CD4-positive, CD25-positive, alpha-beta regulatory T cell (primary cell): ENCODE measurements at regions not wholly inside any gene's neighbourhood (a gene's known extent, or its start where the extent isn't known, plus 50 kb on each side); places are given as distances from the start of the nearest gene placed in this dataset.
A peak's percentile ranks its signal among the peaks of the same experiment; 100 is the strongest.

Experiments used
- ATAC-seq, 2 donors: fragments of 150-1000 bp; cut with Tn5 transposase; one replicate each; pipeline ENCODE4 v1.10.0; 2021; ENCODE audit warnings: low read depth in 2 of 2, moderate number of reproducible peaks in 2 of 2, moderate library complexity in 1 of 2
- DNase-seq, 3 donors: peaks; one replicate each; pipeline versions ENCODE4 v3.0.0 to v3.0.0-alpha.2; 2012 to 2022; ENCODE audit warnings: mixed read lengths in 1 of 3
- H3K27ac ChIP-seq: one replicate; pipeline ENCODE4 v1.7.0; 2013; ENCODE audit warnings: mild to moderate bottlenecking, low read length; ENCODE audit not compliant: insufficient read depth, poor library complexity, severe bottlenecking
- H3K27me3 ChIP-seq: one replicate; pipeline ENCODE4 v1.7.0; 2013; ENCODE audit warnings: low read length; ENCODE audit not compliant: control insufficient read depth, insufficient read depth
- H3K36me3 ChIP-seq: one replicate; pipeline ENCODE4 v1.7.0; 2013; ENCODE audit warnings: mild to moderate bottlenecking, low read length, moderate library complexity; ENCODE audit not compliant: control insufficient read depth, insufficient read depth
- H3K4me1 ChIP-seq: 2 replicates; pipeline ENCODE4 v1.7.0; 2013; ENCODE audit warnings: mild to moderate bottlenecking, low read length; ENCODE audit not compliant: insufficient read depth, control insufficient read depth, poor library complexity, severe bottlenecking
- H3K4me3 ChIP-seq: one replicate; pipeline ENCODE4 v1.7.0; 2013; ENCODE audit warnings: low read depth, mild to moderate bottlenecking, low read length, moderate library complexity
- H3K9me3 ChIP-seq, 2 experiments: 1 replicate in 1 of 2; 2 replicates in 1 of 2; pipeline ENCODE4 v1.7.0; 2013; ENCODE audit warnings: low read length in 2 of 2, mild to moderate bottlenecking in 1 of 2, moderate library complexity in 1 of 2; ENCODE audit not compliant: control insufficient read depth in 2 of 2
- H3K27ac Mint-ChIP-seq, 3 donors: one replicate each; pipeline ENCODE4 v1.8.0; 2020 to 2022; ENCODE audit warnings: mild to moderate bottlenecking in 3 of 3, mixed read lengths in 3 of 3, moderate library complexity in 2 of 3
- H3K27me3 Mint-ChIP-seq: one replicate; pipeline ENCODE4 v1.8.0; 2022; ENCODE audit warnings: mild to moderate bottlenecking, mixed read lengths
- H3K36me3 Mint-ChIP-seq: one replicate; pipeline ENCODE4 v1.8.0; 2020; ENCODE audit warnings: mixed read lengths
- H3K4me1 Mint-ChIP-seq, 4 donors: one replicate each; pipeline ENCODE4 v1.8.0; 2020 to 2022; ENCODE audit warnings: mixed read lengths in 4 of 4, mild to moderate bottlenecking in 1 of 4
- H3K4me3 Mint-ChIP-seq, 4 donors: one replicate each; pipeline ENCODE4 v1.8.0; 2020 to 2022; ENCODE audit warnings: mild to moderate bottlenecking in 4 of 4, mixed read lengths in 4 of 4, moderate library complexity in 3 of 4
- H3K9me3 Mint-ChIP-seq, 7 donors: one replicate each; pipeline ENCODE4 v1.8.0; 2020 to 2022; ENCODE audit warnings: mixed read lengths in 7 of 7, mild to moderate bottlenecking in 3 of 7, moderate library complexity in 2 of 7

DNA sequence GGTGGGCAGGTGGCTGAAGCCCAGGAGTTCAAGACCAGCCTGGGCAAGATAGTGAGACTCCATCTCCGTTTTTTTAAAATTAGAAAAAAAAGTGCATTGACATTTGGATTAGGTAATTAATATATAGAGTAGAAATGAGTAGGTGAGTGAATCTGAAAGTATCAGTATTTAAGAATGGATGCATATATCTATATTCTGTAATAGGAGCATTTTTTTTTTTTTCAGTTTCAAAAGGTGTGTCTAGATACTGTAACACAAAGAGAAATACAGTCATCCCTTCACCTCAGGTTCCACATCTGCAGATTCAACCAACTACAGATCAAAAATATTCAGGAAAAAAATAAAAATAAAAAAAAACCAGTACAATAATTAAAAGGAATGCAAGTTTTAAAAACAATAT lies 50.8 kb downstream of the RBM27 start:
- Mint-ChIP-seq H3K27ac (peak overlapping the region in 1 of 3 donors; percentile 18), H3K36me3 (peaks cover 29% of the 10 kb centered on the region), H3K4me3 (no peak overlapping the region), H3K4me1 (peaks cover 15 to 28% (median 20%) of the 10 kb centered on the region in 4 donors), H3K27me3 (no peaks in the 10 kb centered on the region), H3K9me3 (no peaks in the 10 kb centered on the region)
- H3K27me3 ChIP-seq = no peaks in the 10 kb centered on the region
- no peaks in the 10 kb centered on the region for H3K9me3 ChIP-seq
- H3K36me3 ChIP-seq = peaks cover 53% of the 10 kb centered on the region
- H3K4me3 ChIP-seq = no peak overlapping the region
- ATAC-seq = no peak
- no peaks in the 10 kb centered on the region for H3K4me1 ChIP-seq
- no peak for DNase-seq
- H3K27ac ChIP-seq = no peak overlapping the region

DNA sequence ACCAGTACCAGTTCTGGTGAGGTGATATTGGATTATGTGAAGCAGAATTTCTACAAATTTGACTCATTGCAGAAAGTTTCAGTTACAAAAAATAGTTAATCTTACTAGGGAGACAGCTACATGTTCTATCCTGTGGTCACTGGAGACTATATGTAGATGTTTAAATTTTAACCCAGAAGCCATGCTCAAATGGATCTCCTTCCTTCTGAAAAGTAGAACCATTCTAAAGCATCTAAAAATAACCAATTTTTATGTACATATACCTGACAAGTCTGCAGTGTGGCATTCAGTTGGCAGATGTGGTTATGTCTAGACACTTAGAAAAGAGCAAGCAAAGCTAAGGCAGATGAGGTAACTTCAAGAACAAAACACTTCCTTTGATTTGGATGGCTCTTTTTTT lies 65.5 kb upstream of the POU4F3 start:
- H3K27ac ChIP-seq = no peak overlapping the region
- no peak overlapping the region for H3K4me3 ChIP-seq
- no peaks in the 10 kb centered on the region for H3K9me3 ChIP-seq
- Mint-ChIP-seq H3K27me3 (no peaks in the 10 kb centered on the region), H3K4me1 (no peaks in the 10 kb centered on the region), H3K9me3 (peaks cover 0 to 2% (median 0%) of the 10 kb centered on the region in 7 donors), H3K4me3 (no peak overlapping the region), H3K36me3 (peaks cover 42% of the 10 kb centered on the region), H3K27ac (no peak overlapping the region)
- peaks cover 90% of the 10 kb centered on the region for H3K36me3 ChIP-seq
- no peak for DNase-seq
- ATAC-seq = no peak
- H3K4me1 ChIP-seq = no peaks in the 10 kb centered on the region
- no peaks in the 10 kb centered on the region for H3K27me3 ChIP-seq

GRCh38 chr5:146283344-146283761 lies 55.3 kb upstream of the POU4F3 start:
- no peak overlapping the region for H3K4me3 ChIP-seq
- H3K9me3 ChIP-seq = no peaks in the 10 kb centered on the region
- Mint-ChIP-seq H3K4me1 (peaks cover 0 to 6% (median 1%) of the 10 kb centered on the region in 4 donors), H3K9me3 (no peaks in the 10 kb centered on the region), H3K27me3 (no peaks in the 10 kb centered on the region), H3K27ac (peak overlapping the region in 1 of 3 donors; percentile 68), H3K4me3 (no peak overlapping the region), H3K36me3 (peaks cover 30% of the 10 kb centered on the region)
- H3K4me1 ChIP-seq = no peaks in the 10 kb centered on the region
- peaks cover 72% of the 10 kb centered on the region for H3K36me3 ChIP-seq
- no peak overlapping the region for H3K27ac ChIP-seq
- DNase-seq (no peak), ATAC-seq (no peak)
- no peaks in the 10 kb centered on the region for H3K27me3 ChIP-seq

DNA sequence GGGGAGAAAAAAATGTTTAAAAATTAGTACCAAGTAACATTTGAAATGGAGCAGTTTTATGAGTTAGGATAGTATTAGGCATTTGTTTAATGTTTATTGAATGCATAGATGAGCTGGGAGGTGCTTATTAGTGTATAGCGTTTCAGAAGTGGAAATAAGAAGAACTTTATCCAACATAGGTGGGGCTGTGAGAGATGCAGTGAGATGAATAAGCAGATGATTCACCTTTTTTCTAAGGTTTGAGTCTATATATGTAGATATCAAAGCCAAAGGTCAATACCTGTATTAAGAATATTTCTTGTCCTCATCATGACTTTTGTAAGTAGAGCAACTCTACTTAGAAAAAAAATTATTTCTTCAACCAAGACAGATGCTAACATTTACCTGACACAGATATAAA lies 54.6 kb upstream of the POU4F3 start:
- no peak overlapping the region for H3K4me3 Mint-ChIP-seq
- no peaks in the 10 kb centered on the region for H3K9me3 Mint-ChIP-seq
- peaks cover 73% of the 10 kb centered on the region for H3K36me3 ChIP-seq
- ATAC-seq (no peak), DNase-seq (no peak)
- no peaks in the 10 kb centered on the region for H3K27me3 Mint-ChIP-seq
- peaks cover 33% of the 10 kb centered on the region for H3K36me3 Mint-ChIP-seq
- no peaks in the 10 kb centered on the region for H3K4me1 ChIP-seq
- H3K27ac ChIP-seq = no peak overlapping the region
- H3K4me3 ChIP-seq = no peak overlapping the region
- H3K4me1 Mint-ChIP-seq = peaks cover 0 to 6% (median 3%) of the 10 kb centered on the region in 4 donors
- no peaks in the 10 kb centered on the region for H3K27me3 ChIP-seq
- H3K27ac Mint-ChIP-seq = peak overlapping the region in 2 of 3 donors; percentile 65 to 68
- no peaks in the 10 kb centered on the region for H3K9me3 ChIP-seq
